Ovary (tissue), 3 donors: ENCODE measurements at regions not wholly inside any gene's neighbourhood (a gene's known extent, or its start where the extent isn't known, plus 50 kb on each side); places are given as distances from the start of the nearest gene placed in this dataset.

Experiments used
- CTCF ChIP-seq, 3 donors: fragments of 450-650 bp in 2 of 3; fragments of 200-600 bp in 1 of 3; IDR thresholded peaks; one replicate each; pipeline versions ENCODE4 v1.5.1 to v1.8.0; 2016 to 2022; ENCODE audit warnings: antibody characterized with exemption in 3 of 3, mild to moderate bottlenecking in 1 of 3
- POLR2A ChIP-seq: fragments of 450-650 bp; IDR thresholded peaks from one replicate; pipeline ENCODE4 v1.6.1; 2017; ENCODE audit warnings: antibody characterized with exemption, mild to moderate bottlenecking, moderate library complexity
- donor health status: DM: no; HTN: no; CAD: no.

DNA sequence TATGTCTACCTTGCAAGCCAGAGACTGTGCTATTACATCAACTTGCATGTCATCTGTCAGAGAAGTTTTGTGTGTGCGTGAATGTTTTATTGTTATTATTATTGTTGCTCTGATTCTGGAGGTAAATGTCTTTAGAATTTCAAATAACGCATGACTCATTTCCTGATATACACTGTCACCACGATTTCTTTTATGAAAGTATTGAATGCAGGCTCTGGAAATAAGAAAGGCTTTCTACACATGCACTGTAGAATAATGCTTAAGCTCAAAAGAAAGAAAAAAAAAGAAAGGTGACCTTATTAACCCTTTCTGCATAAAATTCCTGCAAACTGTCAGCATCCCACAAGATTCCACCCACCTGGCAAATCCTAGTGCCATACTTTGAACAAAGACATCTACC is 632.9 kb downstream of the ZNF674 start:
- no peak for TF ChIP-seq CTCF (IDR thresholded peaks at IDR 0.05)
- TF ChIP-seq POLR2A: no peak
